Bronchial epithelial cell (primary cell): ENCODE measurements at regions not wholly inside any gene's neighbourhood (a gene's known extent, or its start where the extent isn't known, plus 50 kb on each side); places are given as distances from the start of the nearest gene placed in this dataset.

ENCODE experiments used
- DNase-seq: peaks from one replicate; pipeline ENCODE4 v3.0.0-alpha.2; 2010; ENCODE audit warnings: low read depth
- FAIRE-seq: peaks from 2 replicates; lab custom pipeline; 2011; peaks lifted over from hg19 to GRCh38; lab: Jason Lieb, UNC
- H3K27me3 ChIP-seq: 2 replicates; pipeline ENCODE4 v1.5.1; 2011; ENCODE audit warnings: low read length; ENCODE audit not compliant: control insufficient read depth, insufficient read depth
- H3K36me3 ChIP-seq: 2 replicates; pipeline ENCODE4 v1.5.1; 2011; ENCODE audit warnings: low read length; ENCODE audit not compliant: control insufficient read depth, insufficient read depth
- H3K4me3 ChIP-seq: 2 replicates; pipeline ENCODE4 v1.5.1; 2011; ENCODE audit warnings: mild to moderate bottlenecking, low read depth, low read length, control low read depth
- CTCF ChIP-seq: IDR thresholded peaks from 2 replicates; pipeline ENCODE4 v1.5.1; 2011; ENCODE audit warnings: mild to moderate bottlenecking, moderate library complexity, low read length, control low read depth, inconsistent platforms; ENCODE audit not compliant: insufficient read depth, severe bottlenecking

- no peak for TF ChIP-seq CTCF
Measured at GRCh38 chr4:20062054-20062453, 189.7 kb upstream of the SLIT2 start.

DNA sequence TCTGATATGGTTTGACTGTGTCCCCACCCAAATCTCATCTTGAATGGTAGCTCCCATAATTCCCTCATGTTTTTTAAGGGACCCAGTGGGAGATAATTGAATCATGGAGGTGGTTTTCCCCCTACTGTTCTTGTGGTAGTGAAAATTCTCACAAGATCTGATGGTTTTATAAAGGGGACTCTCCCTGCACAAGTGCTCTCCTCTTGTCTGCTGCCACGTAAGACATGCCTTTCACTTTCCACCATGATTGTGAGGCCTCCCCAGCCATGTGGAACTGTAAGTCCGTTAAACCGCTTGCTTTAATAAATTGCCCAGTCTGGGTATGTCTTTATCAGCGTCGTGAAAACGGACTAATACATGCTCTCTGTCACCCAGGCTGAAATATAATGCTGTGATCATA lies 200.9 kb upstream of the SLIT2 start:
- no peak overlapping the region for H3K4me3 ChIP-seq
- no peaks in the 10 kb centered on the region for H3K36me3 ChIP-seq
- TF ChIP-seq CTCF = no peak
- H3K27me3 ChIP-seq = no peaks in the 10 kb centered on the region
- FAIRE-seq (no peak), DNase-seq (no peak)

More at GRCh38 chr4:20062054-20062453, 189.7 kb upstream of the SLIT2 start:
- H3K4me3 ChIP-seq = no peak overlapping the region
- H3K27me3 ChIP-seq = no peaks in the 10 kb centered on the region
- no peak for FAIRE-seq
- DNase-seq = no peak
- H3K36me3 ChIP-seq = no peaks in the 10 kb centered on the region

- no peak for TF ChIP-seq CTCF
- H3K36me3 ChIP-seq = no peaks in the 10 kb centered on the region
- FAIRE-seq (no peak), DNase-seq (no peak)
- no peak overlapping the region for H3K4me3 ChIP-seq
- H3K27me3 ChIP-seq = no peaks in the 10 kb centered on the region
Measured at GRCh38 chr4:20049889-20050288, 201.8 kb upstream of the SLIT2 start.

DNA sequence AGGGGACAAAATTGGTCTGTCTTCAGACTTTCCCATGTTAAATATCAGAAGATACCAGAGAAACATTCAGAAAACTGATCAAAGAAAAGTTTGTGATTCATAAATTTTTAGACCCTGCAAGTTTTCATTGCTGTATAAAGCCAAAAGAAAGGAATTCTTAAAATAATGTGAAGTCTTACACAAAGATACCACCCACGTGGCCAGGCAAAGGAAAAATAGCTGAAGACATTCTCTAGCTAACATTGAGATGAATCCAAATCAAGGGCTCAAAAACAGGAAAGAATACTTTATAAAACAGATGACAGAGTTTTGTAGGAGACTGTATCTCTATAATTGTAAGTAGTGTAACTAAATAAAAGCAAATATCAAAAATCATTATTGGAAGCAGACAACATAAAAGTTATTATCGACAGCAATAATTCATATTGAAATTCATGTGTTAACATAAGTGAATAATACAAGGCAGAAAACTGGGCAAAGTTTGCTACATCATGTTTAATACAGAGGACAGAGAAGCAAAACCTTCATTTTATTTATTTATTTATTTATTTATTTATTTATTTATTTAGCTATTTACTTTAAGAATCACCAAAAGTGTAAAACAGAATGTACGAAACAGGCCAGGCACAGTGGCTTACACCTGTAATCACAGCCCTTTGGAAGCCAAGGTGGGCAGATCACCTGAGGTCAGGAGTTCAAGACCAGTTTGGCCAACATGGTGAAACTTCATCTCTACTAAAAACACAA lies 204.6 kb upstream of the SLIT2 start:
- TF ChIP-seq CTCF = no peak
- no peaks in the 10 kb centered on the region for H3K36me3 ChIP-seq
- no peak overlapping the region for H3K4me3 ChIP-seq
- FAIRE-seq (no peak), DNase-seq (no peak)
- H3K27me3 ChIP-seq = no peaks in the 10 kb centered on the region

DNA sequence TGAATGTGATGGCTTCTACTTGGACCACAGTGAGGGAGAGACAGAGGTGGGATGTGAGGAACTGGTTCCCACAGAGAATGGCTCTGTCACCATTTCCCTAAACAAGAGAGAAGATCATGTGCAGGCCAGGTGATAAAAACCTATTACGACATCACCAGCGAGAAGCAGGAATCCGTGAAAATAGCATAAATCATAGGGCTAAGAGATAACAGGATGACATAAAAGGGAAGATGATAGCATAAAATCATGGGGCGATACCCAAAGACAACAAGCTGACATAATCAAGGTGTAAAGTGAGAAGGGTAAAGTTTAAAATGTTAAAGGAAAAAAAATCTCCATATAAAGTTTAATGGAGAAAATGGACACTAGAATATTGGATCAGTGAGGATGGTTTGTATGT lies 205.5 kb upstream of the SLIT2 start:
- DNase-seq (no peak), FAIRE-seq (no peak)
- H3K27me3 ChIP-seq = no peaks in the 10 kb centered on the region
- no peak overlapping the region for H3K4me3 ChIP-seq
- TF ChIP-seq CTCF = no peak
- no peaks in the 10 kb centered on the region for H3K36me3 ChIP-seq

- Histone ChIP-seq H3K27me3 (no peaks in the 10 kb centered on the region), H3K36me3 (no peaks in the 10 kb centered on the region), H3K4me3 (no peak overlapping the region)
- FAIRE-seq (no peak), DNase-seq (no peak)
- no peak for TF ChIP-seq CTCF
Measured at GRCh38 chr4:20044966-20045365, 206.7 kb upstream of the SLIT2 start.
